Right lobe of liver (tissue), 4 donors: ENCODE measurements at regions not wholly inside any gene's neighbourhood (a gene's known extent, or its start where the extent isn't known, plus 50 kb on each side); places are given as distances from the start of the nearest gene placed in this dataset.
"Not testable (repeated sequence)": the region's sequence is repeated elsewhere in the genome, so short reads cannot be mapped to it uniquely, and the experiment has no call there.

Source experiments
- POLR2A ChIP-seq: fragments of 450-650 bp; IDR thresholded peaks from one replicate; pipeline ENCODE4 v1.6.1; 2017; ENCODE audit warnings: antibody characterized with exemption, mild to moderate bottlenecking
- TF ChIP-seq, protein P1 (sequence below), 4 donors: fragments of 200-600 bp in 3 of 4; fragments of 450-650 bp in 1 of 4; IDR thresholded peaks; one replicate each; pipeline versions ENCODE4 v1.5.1 to v1.8.0; 2016 to 2022; ENCODE audit warnings: antibody characterized with exemption in 4 of 4, mild to moderate bottlenecking in 2 of 4
- donor health status: DM: no; HTN: no; CAD: no.
- donor health status: DM: no; HTN: no; CAD: no.
- donor health status: DM: no; HTN: yes; CAD: no.

DNA sequence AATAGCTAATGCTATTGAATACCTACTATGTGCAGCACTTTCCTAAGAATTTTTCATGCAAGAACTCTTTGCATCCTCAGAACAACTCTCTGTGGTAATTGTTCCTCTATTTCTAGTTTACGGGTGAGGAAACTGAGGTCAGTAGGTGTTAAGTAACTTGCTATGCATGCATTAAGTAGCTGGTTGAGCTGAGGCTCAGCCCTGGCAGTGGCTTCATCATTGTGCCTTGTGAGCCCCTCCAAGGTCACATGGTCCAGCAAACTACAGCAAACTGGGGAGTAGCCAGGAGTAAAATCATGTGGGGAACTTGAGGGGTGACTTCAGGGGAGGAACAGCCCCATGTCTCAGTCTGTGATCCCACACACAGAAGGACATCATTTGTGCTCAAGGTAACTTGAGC, 365.2 kb downstream of the BCL2L11 start:
- not testable (repeated sequence) for TF ChIP-seq POLR2A
- TF ChIP-seq, protein P1, sequence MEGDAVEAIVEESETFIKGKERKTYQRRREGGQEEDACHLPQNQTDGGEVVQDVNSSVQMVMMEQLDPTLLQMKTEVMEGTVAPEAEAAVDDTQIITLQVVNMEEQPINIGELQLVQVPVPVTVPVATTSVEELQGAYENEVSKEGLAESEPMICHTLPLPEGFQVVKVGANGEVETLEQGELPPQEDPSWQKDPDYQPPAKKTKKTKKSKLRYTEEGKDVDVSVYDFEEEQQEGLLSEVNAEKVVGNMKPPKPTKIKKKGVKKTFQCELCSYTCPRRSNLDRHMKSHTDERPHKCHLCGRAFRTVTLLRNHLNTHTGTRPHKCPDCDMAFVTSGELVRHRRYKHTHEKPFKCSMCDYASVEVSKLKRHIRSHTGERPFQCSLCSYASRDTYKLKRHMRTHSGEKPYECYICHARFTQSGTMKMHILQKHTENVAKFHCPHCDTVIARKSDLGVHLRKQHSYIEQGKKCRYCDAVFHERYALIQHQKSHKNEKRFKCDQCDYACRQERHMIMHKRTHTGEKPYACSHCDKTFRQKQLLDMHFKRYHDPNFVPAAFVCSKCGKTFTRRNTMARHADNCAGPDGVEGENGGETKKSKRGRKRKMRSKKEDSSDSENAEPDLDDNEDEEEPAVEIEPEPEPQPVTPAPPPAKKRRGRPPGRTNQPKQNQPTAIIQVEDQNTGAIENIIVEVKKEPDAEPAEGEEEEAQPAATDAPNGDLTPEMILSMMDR (IDR thresholded peaks at IDR 0.05): not testable (repeated sequence)
